Neural crest cell (in vitro differentiated cells): ENCODE measurements at regions not wholly inside any gene's neighbourhood (a gene's known extent, or its start where the extent isn't known, plus 50 kb on each side); places are given as distances from the start of the nearest gene placed in this dataset.

Source experiments
- DNase-seq: peaks from one replicate; pipeline ENCODE4 v3.0.0; 2021; ENCODE audit warnings: low read depth, mixed read lengths, low spot score
- H3K27ac Mint-ChIP-seq: one replicate; pipeline ENCODE4 v1.8.0; 2021; ENCODE audit warnings: mild to moderate bottlenecking, mixed read lengths; ENCODE audit not compliant: unreplicated experiment
- H3K27me3 Mint-ChIP-seq: 2 replicates; pipeline ENCODE4 v1.8.0; 2021; ENCODE audit warnings: low read depth, mild to moderate bottlenecking, mixed read lengths
- H3K36me3 Mint-ChIP-seq: 2 replicates; pipeline ENCODE4 v1.8.0; 2021; ENCODE audit warnings: low read depth, mild to moderate bottlenecking, mixed read lengths
- H3K4me1 Mint-ChIP-seq: 2 replicates; pipeline ENCODE4 v1.8.0; 2021; ENCODE audit warnings: mixed read lengths
- H3K4me3 Mint-ChIP-seq: one replicate; pipeline ENCODE4 v1.8.0; 2021; ENCODE audit warnings: mild to moderate bottlenecking, mixed read lengths
- H3K9me3 Mint-ChIP-seq: 2 replicates; pipeline ENCODE4 v1.8.0; 2021; ENCODE audit warnings: mixed read lengths
- CTCF ChIP-seq: fragments of 200-600 bp; sonication (generic); conservative IDR thresholded peaks from 2 replicates; pipeline ENCODE4 v1.5.0; 2021; ENCODE audit warnings: antibody characterized with exemption, mild to moderate bottlenecking

- no peaks in the 10 kb centered on the region for H3K27me3 Mint-ChIP-seq
- H3K9me3 Mint-ChIP-seq, result no peaks in the 10 kb centered on the region
- TF ChIP-seq CTCF, result no peak
- H3K4me3 Mint-ChIP-seq, result no peak overlapping the region
- peaks cover 3% of the 10 kb centered on the region for H3K4me1 Mint-ChIP-seq
- no peaks in the 10 kb centered on the region for H3K36me3 Mint-ChIP-seq
- H3K27ac Mint-ChIP-seq, result no peak overlapping the region
- no peak for DNase-seq
Observed at GRCh38 chr6:81575442-81575841, 177.0 kb downstream of the TENT5A start.

- no peak overlapping the region for H3K27ac Mint-ChIP-seq
- H3K4me3 Mint-ChIP-seq, result no peak overlapping the region
- no peak for TF ChIP-seq CTCF
- no peaks in the 10 kb centered on the region for H3K27me3 Mint-ChIP-seq
- H3K4me1 Mint-ChIP-seq, result peaks cover 3% of the 10 kb centered on the region
- no peaks in the 10 kb centered on the region for H3K36me3 Mint-ChIP-seq
- H3K9me3 Mint-ChIP-seq, result no peaks in the 10 kb centered on the region
- DNase-seq, result no peak
Observed at GRCh38 chr6:81572020-81572419, 180.5 kb downstream of the TENT5A start.

- Mint-ChIP-seq H3K9me3 (no peaks in the 10 kb centered on the region), H3K36me3 (no peaks in the 10 kb centered on the region), H3K27me3 (no peaks in the 10 kb centered on the region), H3K4me1 (no peaks in the 10 kb centered on the region), H3K4me3 (no peak overlapping the region), H3K27ac (no peak overlapping the region)
- TF ChIP-seq CTCF, result no peak
- DNase-seq, result no peak
Observed at GRCh38 chr6:81570681-81571080, 181.8 kb downstream of the TENT5A start.

- no peak for DNase-seq
- H3K9me3 Mint-ChIP-seq, result no peaks in the 10 kb centered on the region
- H3K4me3 Mint-ChIP-seq, result no peak overlapping the region
- H3K4me1 Mint-ChIP-seq, result no peaks in the 10 kb centered on the region
- no peak for TF ChIP-seq CTCF
- no peaks in the 10 kb centered on the region for H3K27me3 Mint-ChIP-seq
- H3K27ac Mint-ChIP-seq, result no peak overlapping the region
- no peaks in the 10 kb centered on the region for H3K36me3 Mint-ChIP-seq
Observed at GRCh38 chr6:81568973-81569372, 183.5 kb downstream of the TENT5A start.

DNA sequence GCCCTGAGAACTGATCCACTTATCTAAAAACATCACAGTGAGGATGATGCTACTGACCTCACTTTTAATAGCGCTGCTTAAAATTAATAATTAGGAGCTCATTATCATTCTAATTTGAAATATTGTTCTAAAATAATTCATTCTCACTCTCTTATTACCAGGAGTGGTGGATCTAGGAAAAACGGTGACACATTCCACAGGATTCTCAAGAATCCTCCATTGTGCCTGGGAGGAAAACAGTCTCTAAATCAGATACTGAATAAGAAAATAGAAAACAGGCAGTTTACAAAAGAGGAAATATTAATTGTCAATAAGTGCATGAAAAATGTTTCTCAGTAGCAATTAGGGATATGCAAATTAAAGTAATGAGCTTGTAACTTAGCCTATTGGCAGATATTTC lies 187.4 kb downstream of the TENT5A start:
- DNase-seq, result no peak
- Mint-ChIP-seq H3K36me3 (no peaks in the 10 kb centered on the region), H3K9me3 (no peaks in the 10 kb centered on the region), H3K4me1 (peaks cover 5% of the 10 kb centered on the region), H3K27me3 (no peaks in the 10 kb centered on the region), H3K27ac (no peak overlapping the region), H3K4me3 (no peak overlapping the region)
- TF ChIP-seq CTCF, result no peak
